ENCODE measurements at regions not wholly inside any gene's neighbourhood (a gene's known extent, or its start where the extent isn't known, plus 50 kb on each side); places are given as distances from the start of the nearest gene placed in this dataset.

- H3K27me3 ChIP-seq, result no peaks in the 10 kb centered on the region
- H3K27ac ChIP-seq, result no peak overlapping the region
- H3K4me3 ChIP-seq, result no peak overlapping the region
- WGBS, 5 donors, result 65 to 87% (median 79%) methylated on average over 2 of the region's 2 CpGs
- no peaks in the 10 kb centered on the region for H3K4me1 ChIP-seq
- H3K9me3 ChIP-seq, result no peaks in the 10 kb centered on the region
- no peak for TF ChIP-seq EP300 (IDR thresholded peaks at IDR 0.05)
- no peak for TF ChIP-seq CTCF (IDR thresholded peaks at IDR 0.05)
- no peak for TF ChIP-seq POLR2A (IDR thresholded peaks at IDR 0.05)
- no peak for TF ChIP-seq POLR2AphosphoS5 (IDR thresholded peaks at IDR 0.05)
- intact Hi-C loops (cut with DNase I; ENCODE audit: low total_unique reads), result no loop called here
- DNase-seq, result no peak
- H3K36me3 ChIP-seq, result no peaks in the 10 kb centered on the region
Measured at GRCh38 chr2:194706179-194706578, 950.8 kb upstream of the SLC39A10 start.

- intact Hi-C loops (cut with DNase I; ENCODE audit: low total_unique reads), result no loop called here
- Histone ChIP-seq H3K4me1 (no peaks in the 10 kb centered on the region), H3K27me3 (no peaks in the 10 kb centered on the region), H3K36me3 (no peaks in the 10 kb centered on the region), H3K9me3 (no peaks in the 10 kb centered on the region), H3K27ac (no peak overlapping the region), H3K4me3 (no peak overlapping the region)
- no peak for DNase-seq
- WGBS, 5 donors, result 55 to 80% (median 71%) methylated on average over 2 of the region's 2 CpGs
- TF ChIP-seq EP300 (IDR thresholded peaks at IDR 0.05) (no peak), CTCF (IDR thresholded peaks at IDR 0.05) (no peak), POLR2A (IDR thresholded peaks at IDR 0.05) (no peak), POLR2AphosphoS5 (IDR thresholded peaks at IDR 0.05) (no peak)
Measured at GRCh38 chr2:194705398-194705797, 951.6 kb upstream of the SLC39A10 start.

GRCh38 chr2:194700726-194701125, 956.3 kb upstream of the SLC39A10 start:
- Histone ChIP-seq H3K36me3 (no peaks in the 10 kb centered on the region), H3K9me3 (no peaks in the 10 kb centered on the region), H3K27ac (no peak overlapping the region), H3K4me1 (no peaks in the 10 kb centered on the region), H3K4me3 (no peak overlapping the region), H3K27me3 (no peaks in the 10 kb centered on the region)
- intact Hi-C loops (cut with DNase I; ENCODE audit: low total_unique reads), result no loop called here
- TF ChIP-seq CTCF (IDR thresholded peaks at IDR 0.05), result no peak
- TF ChIP-seq POLR2A (IDR thresholded peaks at IDR 0.05), result no peak
- no peak for TF ChIP-seq EP300 (IDR thresholded peaks at IDR 0.05)
- no peak for TF ChIP-seq POLR2AphosphoS5 (IDR thresholded peaks at IDR 0.05)
- DNase-seq, result no peak

- Histone ChIP-seq H3K4me3 (no peak overlapping the region), H3K27ac (no peak overlapping the region), H3K9me3 (no peaks in the 10 kb centered on the region), H3K36me3 (no peaks in the 10 kb centered on the region), H3K27me3 (no peaks in the 10 kb centered on the region), H3K4me1 (no peaks in the 10 kb centered on the region)
- no peak for DNase-seq
- 58 to 68% (median 65%) methylated on average over 3 of the region's 3 CpGs for WGBS, 5 donors
- intact Hi-C loops (cut with DNase I; ENCODE audit: low total_unique reads), result no loop called here
- TF ChIP-seq POLR2A (IDR thresholded peaks at IDR 0.05) (no peak), EP300 (IDR thresholded peaks at IDR 0.05) (no peak), POLR2AphosphoS5 (IDR thresholded peaks at IDR 0.05) (no peak), CTCF (IDR thresholded peaks at IDR 0.05) (no peak)
Measured at GRCh38 chr2:194700116-194700515, 956.9 kb upstream of the SLC39A10 start.

Data from stomach (tissue), 8 donors.